Kidney epithelial cell (primary cell): ENCODE measurements at regions not wholly inside any gene's neighbourhood (a gene's known extent, or its start where the extent isn't known, plus 50 kb on each side); places are given as distances from the start of the nearest gene placed in this dataset.
"Not testable (repeated sequence)": the region's sequence is repeated elsewhere in the genome, so short reads cannot be mapped to it uniquely, and the experiment has no call there.

Experiments used
- DNase-seq: peaks from one replicate; pipeline ENCODE4 v3.0.0-alpha.2; 2010; ENCODE audit warnings: low read depth
- H3K27me3 ChIP-seq: 2 replicates; pipeline ENCODE4 v1.6.0; 2011; ENCODE audit warnings: low read length; ENCODE audit not compliant: control insufficient read depth, insufficient read depth
- H3K36me3 ChIP-seq: 2 replicates; pipeline ENCODE4 v1.5.1; 2011; ENCODE audit warnings: low read length; ENCODE audit not compliant: control insufficient read depth, insufficient read depth
- H3K4me3 ChIP-seq: 2 replicates; pipeline ENCODE4 v1.5.1; 2011; ENCODE audit warnings: low read depth, mild to moderate bottlenecking, control low read depth, low read length
- CTCF ChIP-seq: IDR thresholded peaks from 2 replicates; pipeline ENCODE4 v1.5.1; 2011; ENCODE audit warnings: mild to moderate bottlenecking, moderate library complexity, low read length, control low read depth, inconsistent platforms; ENCODE audit not compliant: insufficient read depth, poor library complexity, severe bottlenecking

GRCh38 chr4:116628598-116628997 lies 456.8 kb downstream of the TRAM1L1 start:
- no peak for DNase-seq
- Histone ChIP-seq H3K36me3 (no peaks in the 10 kb centered on the region), H3K27me3 (no peaks in the 10 kb centered on the region), H3K4me3 (no peak overlapping the region)
- no peak for TF ChIP-seq CTCF

DNA sequence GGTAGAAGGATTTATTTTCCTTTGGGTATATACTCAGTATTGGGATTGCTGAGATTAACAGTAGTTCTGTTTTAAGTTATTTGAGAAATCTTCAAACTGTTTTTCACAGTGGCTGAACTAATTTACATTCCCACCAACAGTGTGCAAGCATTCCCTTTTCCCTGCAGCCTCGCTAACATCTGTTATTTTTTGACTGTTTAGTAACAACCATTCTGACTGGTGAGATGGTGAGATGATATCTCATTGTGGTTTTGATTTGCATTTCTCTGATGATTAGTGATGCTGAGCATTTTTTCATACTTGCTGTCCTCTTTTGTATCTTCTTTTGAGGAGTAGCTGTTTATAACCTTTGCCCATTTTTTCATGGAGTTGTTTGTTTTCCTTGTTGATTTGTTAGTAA lies 457.8 kb downstream of the TRAM1L1 start:
- Histone ChIP-seq H3K27me3 (no peaks in the 10 kb centered on the region), H3K4me3 (no peak overlapping the region), H3K36me3 (no peaks in the 10 kb centered on the region)
- no peak for DNase-seq
- TF ChIP-seq CTCF = no peak

DNA sequence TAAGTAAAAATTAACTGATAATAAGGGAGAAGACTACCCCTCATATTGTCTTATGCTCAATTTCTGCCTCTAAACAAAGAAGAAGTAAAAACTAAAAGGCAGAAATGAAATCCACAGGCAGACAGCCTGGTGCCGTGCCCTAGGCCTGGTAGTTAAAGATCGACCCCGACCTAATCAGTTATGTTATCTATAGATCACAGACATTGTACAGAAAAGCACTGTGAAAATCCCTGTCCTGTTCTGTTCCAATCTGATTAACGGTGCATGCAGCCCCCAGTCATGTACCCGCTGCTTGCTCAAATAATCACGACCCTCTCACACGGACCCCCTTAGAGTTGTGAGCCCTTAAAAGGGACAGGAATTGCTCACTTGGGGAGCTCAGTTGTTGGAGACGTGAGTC lies 465.9 kb downstream of the TRAM1L1 start:
- DNase-seq, H3K4me3 ChIP-seq, H3K36me3 ChIP-seq, H3K27me3 ChIP-seq: not testable (repeated sequence)

- TF ChIP-seq CTCF = no peak
- no peaks in the 10 kb centered on the region for H3K36me3 ChIP-seq
- DNase-seq = no peak
Observed at GRCh38 chr4:116618638-116619037, 466.7 kb downstream of the TRAM1L1 start.

GRCh38 chr4:116603096-116603495 lies 482.3 kb downstream of the TRAM1L1 start:
- Histone ChIP-seq H3K4me3 (no peak overlapping the region), H3K27me3 (no peaks in the 10 kb centered on the region), H3K36me3 (no peaks in the 10 kb centered on the region)
- no peak for TF ChIP-seq CTCF
- DNase-seq = no peak

More at GRCh38 chr4:116618638-116619037, 466.7 kb downstream of the TRAM1L1 start:
- Histone ChIP-seq H3K27me3 (no peaks in the 10 kb centered on the region), H3K4me3 (no peak overlapping the region)

GRCh38 chr4:116599859-116600258 lies 485.5 kb downstream of the TRAM1L1 start:
- H3K36me3 ChIP-seq = no peaks in the 10 kb centered on the region
- no peak for TF ChIP-seq CTCF
- no peak for DNase-seq
- H3K27me3 ChIP-seq = no peaks in the 10 kb centered on the region
- no peak overlapping the region for H3K4me3 ChIP-seq
